ENCODE measurements at regions not wholly inside any gene's neighbourhood (a gene's known extent, or its start where the extent isn't known, plus 50 kb on each side); places are given as distances from the start of the nearest gene placed in this dataset.

- H2BK5ac ChIP-seq (ENCODE audit: insufficient read length, low read length): no peak overlapping the region
- no peaks in the 10 kb centered on the region; a peak in 1 of 7 replicates for H3K36me3 Mint-ChIP-seq (ENCODE audit: insufficient read depth in 1 of 3, low read depth in 3 of 3)
- no peaks in the 10 kb centered on the region for H3K9me3 ChIP-seq (ENCODE audit: control insufficient read depth, low read depth, low read length)
- H3K4ac ChIP-seq (ENCODE audit: low read depth, low read length): no peak overlapping the region
- no peak overlapping the region for H3K27ac ChIP-seq (ENCODE audit: insufficient read length, low read depth, low read length)
- DNase-seq: no peak
- H4K91ac ChIP-seq (ENCODE audit: insufficient read length, low read depth, low read length): no peak overlapping the region
- H3K9ac ChIP-seq (ENCODE audit: extremely low read depth, insufficient read length, low read length): no peak overlapping the region
- no peak overlapping the region for H3K18ac ChIP-seq (ENCODE audit: insufficient read length, low read depth, low read length)
- no peaks in the 10 kb centered on the region for H4K20me1 ChIP-seq (ENCODE audit: control insufficient read depth, insufficient read depth, insufficient read length)
- no peak overlapping the region for H2BK15ac ChIP-seq (ENCODE audit: low read depth, low read length)
- H3K9me3 Mint-ChIP-seq: no peaks in the 10 kb centered on the region
- H3K27ac Mint-ChIP-seq: no peak overlapping the region
- WGBS (ENCODE audit: extremely low coverage, insufficient read length, low lambda C conversion rate): no CpG with 5 or more reads among the region's 2 CpGs
- H2BK20ac ChIP-seq (ENCODE audit: low read depth, low read length, poor library complexity, severe bottlenecking): no peak overlapping the region
- H4K5ac ChIP-seq (ENCODE audit: insufficient read length, low read depth, low read length): no peak overlapping the region
- H3K23ac ChIP-seq (ENCODE audit: insufficient read length, low read depth, low read length): no peak overlapping the region
- H3K56ac ChIP-seq (ENCODE audit: insufficient read length, low read depth, low read length): no peak overlapping the region
- H2AFZ ChIP-seq (ENCODE audit: low read length): no peak overlapping the region
- no peak overlapping the region for H2AK5ac ChIP-seq (ENCODE audit: insufficient read length, low read length)
- H3T11ph ChIP-seq (ENCODE audit: low read length): no peak overlapping the region
- TF ChIP-seq CTCF (conservative IDR thresholded peaks at IDR 0.05): no peak
- no peaks in the 10 kb centered on the region for H3K4me1 ChIP-seq (ENCODE audit: insufficient read depth, low read length)
- no peak overlapping the region for H3K4me2 ChIP-seq (ENCODE audit: insufficient read depth, insufficient read length, low read length)
- H3K14ac ChIP-seq (ENCODE audit: insufficient read depth, low read length): no peak overlapping the region
- H3K27me3 ChIP-seq (ENCODE audit: insufficient read depth, low read length): no peaks in the 10 kb centered on the region
- H2BK12ac ChIP-seq (ENCODE audit: insufficient read length, low read depth, low read length): no peak overlapping the region
- no peak overlapping the region for H3K4me3 Mint-ChIP-seq
- peaks cover 0 to under 1% of the 10 kb centered on the region in 2 experiments; a peak in 1 of 4 replicates for H3K4me1 Mint-ChIP-seq
- H3K23me2 ChIP-seq (ENCODE audit: insufficient read length, low read depth, low read length, poor library complexity, severe bottlenecking): no peaks in the 10 kb centered on the region
- H4K8ac ChIP-seq (replicated peaks; ENCODE audit: insufficient read length, low read depth, low read length): no peak overlapping the region
- H3K79me2 ChIP-seq (ENCODE audit: insufficient read depth, low read length): no peaks in the 10 kb centered on the region
- H3K27me3 Mint-ChIP-seq (ENCODE audit: low read depth): no peaks in the 10 kb centered on the region
- no peaks in the 10 kb centered on the region for H3K79me1 ChIP-seq (ENCODE audit: insufficient read depth, low read depth, low read length, poor library complexity, severe bottlenecking)
- no peak overlapping the region for H2BK120ac ChIP-seq (ENCODE audit: low read depth, low read length, poor library complexity, severe bottlenecking)
These were observed 176.0 kb upstream of the WDFY3 start for GRCh38 chr4:85142451-85142850.

Data from H9 (cell line).